ENCODE measurements at regions not wholly inside any gene's neighbourhood (a gene's known extent, or its start where the extent isn't known, plus 50 kb on each side); places are given as distances from the start of the nearest gene placed in this dataset.

GRCh38 chr11:29959488-29959887 is 57.3 kb downstream of the KCNA4 start:
- DNase-seq = no peak

GRCh38 chr11:29957431-29957830 is 59.4 kb downstream of the KCNA4 start:
- DNase-seq = peak; percentile 16

- no peak for DNase-seq
Observed at GRCh38 chr11:29956076-29956556, 60.7 kb downstream of the KCNA4 start.

- DNase-seq = no peak
Observed at GRCh38 chr11:29943347-29943746, 73.5 kb downstream of the KCNA4 start.

GRCh38 chr11:29937526-29937925 is 79.3 kb downstream of the KCNA4 start:
- no peak for DNase-seq

- DNase-seq = no peak
Observed at GRCh38 chr11:29934115-29934638, 82.7 kb downstream of the KCNA4 start.

- DNase-seq = no peak
Observed at GRCh38 chr11:29916040-29916439, 100.8 kb downstream of the KCNA4 start.

- DNase-seq = no peak
Observed at GRCh38 chr11:29914203-29914930, 102.5 kb downstream of the KCNA4 start.

GRCh38 chr11:29913352-29913751 is 103.5 kb downstream of the KCNA4 start:
- DNase-seq = no peak

- no peak for DNase-seq
Observed at GRCh38 chr11:29900382-29900781, 116.4 kb downstream of the KCNA4 start.

- DNase-seq = no peak
Observed at GRCh38 chr11:29879560-29879959, 137.3 kb downstream of the KCNA4 start.

- DNase-seq = no peak
Observed at GRCh38 chr11:29876192-29876591, 140.6 kb downstream of the KCNA4 start.

GRCh38 chr11:29847219-29847618 is 169.6 kb downstream of the KCNA4 start:
- DNase-seq = no peak

- DNase-seq = no peak
Observed at GRCh38 chr11:29844701-29845379, 172.0 kb downstream of the KCNA4 start.

- no peak for DNase-seq
Observed at GRCh38 chr11:29844031-29844430, 172.8 kb downstream of the KCNA4 start.

- no peak for DNase-seq
Observed at GRCh38 chr11:29842061-29842460, 174.8 kb downstream of the KCNA4 start.

- no peak for DNase-seq
Observed at GRCh38 chr11:29826878-29827277, 190.0 kb downstream of the KCNA4 start.

- DNase-seq = no peak
Observed at GRCh38 chr11:29816359-29816758, 200.5 kb downstream of the KCNA4 start.

GRCh38 chr11:29809121-29809520 is 207.7 kb downstream of the KCNA4 start:
- DNase-seq = no peak

- DNase-seq = no peak
Observed at GRCh38 chr11:29802522-29802921, 214.3 kb downstream of the KCNA4 start.

GRCh38 chr11:29801561-29801960 is 215.3 kb downstream of the KCNA4 start:
- no peak for DNase-seq

GRCh38 chr11:29786092-29786491 is 230.7 kb downstream of the KCNA4 start:
- DNase-seq = no peak

- DNase-seq = no peak
Observed at GRCh38 chr11:29783506-29783905, 233.3 kb downstream of the KCNA4 start.

- DNase-seq = no peak
Observed at GRCh38 chr11:29782447-29782846, 234.4 kb downstream of the KCNA4 start.

Measured in NCI-H524 treated with DMSO at 0.1 percent for 48 hours (cell line).